ENCODE measurements at regions not wholly inside any gene's neighbourhood (a gene's known extent, or its start where the extent isn't known, plus 50 kb on each side); places are given as distances from the start of the nearest gene placed in this dataset.

DNA sequence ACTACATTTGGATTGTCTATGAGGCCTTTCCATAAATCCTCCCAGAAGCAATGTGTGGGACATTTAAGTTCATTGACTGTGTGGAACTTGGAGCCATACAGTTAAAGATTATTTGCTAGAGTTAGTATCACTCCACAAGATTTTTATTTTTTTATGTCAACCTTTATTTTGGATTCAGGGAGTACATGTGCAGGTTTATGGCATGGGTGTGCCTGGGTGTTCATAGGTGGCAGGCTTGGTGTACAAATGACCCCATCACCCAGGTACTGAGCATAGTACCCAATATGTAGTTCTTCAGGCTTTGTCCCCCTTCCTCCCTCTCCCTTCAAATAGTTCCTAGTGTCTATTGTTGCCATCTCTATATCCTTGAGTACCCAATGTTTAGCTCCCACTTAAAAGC is 199.8 kb upstream of the ZFP42 start:
- Mint-ChIP-seq H3K27ac (no peak overlapping the region), H3K4me1 (ENCODE audit: low read depth) (no peaks in the 10 kb centered on the region), H3K27me3 (ENCODE audit: insufficient read depth) (no peaks in the 10 kb centered on the region), H3K4me3 (no peak overlapping the region), H3K36me3 (ENCODE audit: low read depth) (no peaks in the 10 kb centered on the region), H3K9me3 (no peaks in the 10 kb centered on the region; the same call in 1 of the 2 replicates)
- no peak for TF ChIP-seq CTCF (IDR thresholded peaks at IDR 0.05)
- DNase-seq = no peak

DNA sequence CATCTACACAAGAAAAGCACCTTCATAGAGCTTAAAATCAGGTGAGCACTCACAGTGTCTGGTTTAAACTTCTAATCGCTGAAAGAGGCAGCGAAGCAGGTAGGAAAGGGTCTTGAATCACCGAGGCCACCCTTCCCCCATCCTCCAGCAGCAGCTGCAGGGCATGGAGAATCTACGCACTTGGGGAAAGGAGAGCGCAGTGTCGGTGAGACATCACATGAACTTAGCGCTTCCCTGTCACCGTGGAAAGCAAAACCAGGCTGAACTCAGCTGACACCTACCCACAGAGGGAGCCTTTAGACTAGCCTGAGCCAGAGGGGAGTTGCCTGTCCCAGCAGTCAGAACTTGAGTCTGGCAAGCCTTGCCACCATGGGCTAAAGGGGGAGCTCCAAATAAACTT is 197.2 kb upstream of the ZFP42 start:
- Mint-ChIP-seq H3K4me3 (no peak overlapping the region), H3K36me3 (ENCODE audit: low read depth) (no peaks in the 10 kb centered on the region), H3K27me3 (ENCODE audit: insufficient read depth) (no peaks in the 10 kb centered on the region), H3K27ac (no peak overlapping the region), H3K9me3 (no peaks in the 10 kb centered on the region; the same call in 1 of the 2 replicates), H3K4me1 (ENCODE audit: low read depth) (no peaks in the 10 kb centered on the region)
- DNase-seq = no peak
- no peak for TF ChIP-seq CTCF (IDR thresholded peaks at IDR 0.05)

GRCh38 chr4:187799735-187800134 is 195.8 kb upstream of the ZFP42 start:
- no peaks in the 10 kb centered on the region for H3K36me3 Mint-ChIP-seq (ENCODE audit: low read depth)
- no peak overlapping the region for H3K4me3 Mint-ChIP-seq
- no peaks in the 10 kb centered on the region; the same call in none of the 2 replicates for H3K9me3 Mint-ChIP-seq

GRCh38 chr4:187811591-187811990 is 184.0 kb upstream of the ZFP42 start:
- peaks cover 2% of the 10 kb centered on the region; the same call in 1 of the 2 replicates for H3K27me3 Mint-ChIP-seq (ENCODE audit: insufficient read depth)
- H3K4me1 Mint-ChIP-seq (ENCODE audit: low read depth) = peaks cover 22% of the 10 kb centered on the region
- H3K4me3 Mint-ChIP-seq = no peak overlapping the region
- TF ChIP-seq CTCF (IDR thresholded peaks at IDR 0.05) = no peak
- no peaks in the 10 kb centered on the region for H3K9me3 Mint-ChIP-seq
- H3K36me3 Mint-ChIP-seq (ENCODE audit: low read depth) = no peaks in the 10 kb centered on the region
- H3K27ac Mint-ChIP-seq = peak overlapping the region; percentile 12; the same call in 1 of the 2 replicates
- DNase-seq = peak; percentile 2

More at GRCh38 chr4:187799735-187800134, 195.8 kb upstream of the ZFP42 start:
- no peak for TF ChIP-seq CTCF (IDR thresholded peaks at IDR 0.05)
- H3K27ac Mint-ChIP-seq = no peak overlapping the region
- no peaks in the 10 kb centered on the region for H3K4me1 Mint-ChIP-seq (ENCODE audit: low read depth)
- H3K27me3 Mint-ChIP-seq (ENCODE audit: insufficient read depth) = no peaks in the 10 kb centered on the region
- no peak for DNase-seq

DNA sequence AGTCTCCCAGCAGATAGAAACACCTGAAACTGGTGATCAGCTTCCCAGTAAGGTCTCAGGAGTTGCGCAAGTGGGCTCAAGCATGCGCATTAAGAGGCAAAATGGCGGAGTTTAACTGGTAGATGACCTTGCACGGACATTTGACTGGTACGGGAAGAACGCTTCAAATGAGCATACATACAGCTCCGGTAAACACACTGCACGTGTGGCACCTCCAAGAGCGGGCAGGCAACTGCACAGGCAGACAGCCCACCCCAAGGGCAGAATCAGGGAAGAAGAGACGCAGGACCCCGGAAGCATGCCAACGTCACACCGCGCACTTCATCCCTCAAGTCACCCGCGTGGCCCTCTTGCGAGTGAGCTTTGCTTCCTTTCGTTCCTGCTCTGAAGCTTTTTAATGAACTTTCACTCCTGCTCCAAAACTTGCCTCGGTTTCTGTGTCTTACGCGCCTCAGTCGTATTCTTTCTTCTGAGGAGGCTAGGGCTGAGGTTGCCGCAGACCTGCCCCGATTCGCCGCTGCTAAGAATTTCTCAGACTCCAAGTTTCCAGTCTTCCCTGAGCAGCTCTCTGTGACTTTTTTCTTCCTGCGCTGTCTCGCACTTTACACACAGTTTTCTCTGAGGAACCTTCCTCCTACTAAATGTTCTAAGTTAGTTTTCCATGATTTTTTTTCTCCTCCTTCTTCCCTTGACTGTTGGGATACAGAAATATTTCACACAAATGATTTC is 180.7 kb upstream of the ZFP42 start:
- no peaks in the 10 kb centered on the region for H3K27me3 Mint-ChIP-seq (ENCODE audit: insufficient read depth)

More for the DNA sequence above, 180.7 kb upstream of the ZFP42 start:
- no peaks in the 10 kb centered on the region for H3K9me3 Mint-ChIP-seq
- no peaks in the 10 kb centered on the region for H3K36me3 Mint-ChIP-seq (ENCODE audit: low read depth)
- H3K4me3 Mint-ChIP-seq = peak overlapping the region; percentile 94
- DNase-seq = peak; percentile 73
- peaks cover 31% of the 10 kb centered on the region for H3K4me1 Mint-ChIP-seq (ENCODE audit: low read depth)
- peak overlapping the region; percentile 99 for H3K27ac Mint-ChIP-seq
- TF ChIP-seq CTCF (IDR thresholded peaks at IDR 0.05) = no peak

Measured in HFFc6 (cell line).